Pancreas (tissue), 10 donors: ENCODE measurements at regions not wholly inside any gene's neighbourhood (a gene's known extent, or its start where the extent isn't known, plus 50 kb on each side); places are given as distances from the start of the nearest gene placed in this dataset.
"Not testable (repeated sequence)": the region's sequence is repeated elsewhere in the genome, so short reads cannot be mapped to it uniquely, and the experiment has no call there.

Experiments used
- ATAC-seq, 4 donors: fragments of 200-7000 bp; cut with Tn5 transposase; one replicate each; pipeline versions ENCODE4 v1.8.0 to v1.9.1; 2020; ENCODE audit warnings: mild to moderate bottlenecking in 4 of 4, moderate library complexity in 4 of 4
- DNase-seq, 6 donors: peaks; one replicate each; pipeline ENCODE4 v3.0.0-alpha.2; 2020
- FAIRE-seq: peaks from 2 replicates; lab custom pipeline; 2012; peaks lifted over from hg19 to GRCh38; lab: Jason Lieb, UNC
- H3K27ac ChIP-seq, 4 donors: fragments of 200-600 bp; sonication (generic); 1 replicate in 3 of 4; 2 replicates in 1 of 4; pipeline versions ENCODE4 v1.5.0 to v1.8.0; 2020
- H3K27me3 ChIP-seq, 4 donors: fragments of 200-600 bp; one replicate each; pipeline ENCODE4 v1.8.0; 2021
- H3K36me3 ChIP-seq, 3 donors: fragments of 200-600 bp; sonication (generic) in 1 of 3; one replicate each; pipeline versions ENCODE4 v1.5.0 to v1.8.0; 2020 to 2021
- H3K4me1 ChIP-seq, 3 donors: fragments of 200-600 bp; one replicate each; pipeline ENCODE4 v1.8.0; 2021
- H3K4me3 ChIP-seq, 4 donors: fragments of 200-600 bp; sonication (generic) in 2 of 4; one replicate each; pipeline versions ENCODE4 v1.5.0 to v1.8.0; 2020 to 2021
- H3K9me3 ChIP-seq, 4 donors: fragments of 200-600 bp; one replicate each; pipeline ENCODE4 v1.8.0; 2021
- WGBS, 2 donors: extraction: QIAGEN DNeasy Blood & Tissue Kit; methylation state at CpG; one replicate each; pipeline ENCODE4 v1.1.7; 2013; 5-methylcytosine and 5-hydroxymethylcytosine counted together
- intact Hi-C, 3 donors: fragments of 100-400 bp; cut with DNase I; formaldehyde crosslinking; loops; one replicate each; pipeline versions ENCODE4 v1.11.1 to v1.14.2; 2022
- TF ChIP-seq, protein P1 (sequence below), 4 donors: fragments of 200-600 bp; sonication (generic) in 3 of 4; IDR thresholded peaks; one replicate each; pipeline versions ENCODE4 v1.5.0 to v1.8.0; 2021; ENCODE audit warnings: antibody characterized with exemption in 4 of 4
- donor health status: healthy with polysubstance abuse.
- donor health status: DM: no; HTN: no; CAD: no; lungs with moderate emphysema.
- donor health status: DM: no; HTN: no; CAD: no.
- donor health status: control.
- donor health status: control.
- donor health status: Bipolar disorder and iron deficiency.
- donor health status: DM: yes; HTN: yes; CAD: no.
- donor health status: DM: no; HTN: no; CAD: no.
- donor health status: DM: no; HTN: no; CAD: no.
- donor health status: DM: yes; HTN: yes; CAD: no.

DNA sequence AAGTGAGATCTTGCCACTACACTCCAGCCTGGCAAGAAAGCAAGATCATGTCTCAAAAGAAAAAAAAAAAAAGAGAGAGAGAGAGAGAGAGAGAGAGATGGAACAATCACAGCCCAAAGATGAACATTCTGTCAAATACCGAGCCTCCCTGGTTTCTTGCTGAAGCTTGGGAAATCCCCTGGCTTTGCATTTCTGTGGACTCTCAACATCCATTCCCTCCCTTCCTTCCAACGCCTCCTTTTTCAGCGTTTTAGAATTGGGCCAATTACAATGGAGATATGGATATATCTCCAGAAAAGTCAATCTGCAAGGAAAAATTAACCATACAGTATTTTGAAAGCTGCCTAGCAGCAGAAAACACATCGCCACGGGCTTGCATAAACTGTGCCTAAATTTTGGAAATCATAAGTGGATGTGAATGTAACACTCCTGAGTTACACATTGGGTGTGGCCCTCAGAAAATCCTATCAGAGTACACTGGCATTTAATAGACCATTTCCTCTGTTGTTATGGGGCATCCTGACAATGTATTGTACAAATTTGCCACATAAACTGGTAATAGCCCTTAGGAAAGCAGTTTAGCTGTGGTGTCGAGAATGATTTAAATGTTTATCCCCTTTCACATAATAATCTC is 67.2 kb upstream of the PHLPP1 start:
- no peak for ATAC-seq

DNA sequence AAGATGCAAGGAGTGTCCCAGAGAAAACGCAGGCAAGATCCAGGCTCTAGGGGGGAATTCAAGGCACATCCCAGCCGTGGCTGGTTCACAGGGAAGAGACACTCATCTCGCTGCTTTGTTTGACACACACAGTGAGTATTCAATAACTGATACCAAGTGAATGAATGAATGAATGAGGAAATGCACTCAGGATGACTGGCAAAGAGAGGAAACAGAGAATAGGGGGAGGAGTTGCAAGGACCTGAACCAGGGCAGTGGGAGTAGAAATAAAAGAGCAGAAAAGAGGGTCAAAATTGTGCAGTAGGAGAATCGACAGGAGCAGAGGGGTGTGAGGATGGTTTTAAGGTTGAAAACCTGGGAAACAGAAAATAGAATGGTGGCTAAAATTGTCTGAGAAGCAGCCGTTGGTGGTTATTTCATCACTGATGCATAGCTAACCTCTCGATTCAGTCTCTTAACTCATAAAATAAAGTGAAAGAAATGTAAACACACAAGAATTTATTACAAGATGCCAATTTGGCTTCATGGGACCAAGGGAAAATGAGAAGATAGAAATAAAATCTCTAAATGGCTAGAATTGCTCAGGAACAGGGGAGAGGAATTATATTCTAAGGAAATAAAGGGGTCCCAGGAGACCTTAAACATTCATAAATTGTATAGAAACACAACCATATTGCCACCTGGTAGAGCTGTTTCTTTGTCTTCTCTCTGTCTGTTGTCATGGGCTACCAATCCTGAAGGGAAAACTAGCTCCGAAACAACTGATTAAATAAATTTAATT is 63.9 kb upstream of the PHLPP1 start:
- Histone ChIP-seq H3K27me3 (no peaks in the 10 kb centered on the region), H3K9me3 (no peaks in the 10 kb centered on the region), H3K36me3 (no peaks in the 10 kb centered on the region), H3K4me3 (no peak overlapping the region), H3K4me1 (no peaks in the 10 kb centered on the region), H3K27ac (no peak overlapping the region)
- ATAC-seq (no peak), FAIRE-seq (no peak), DNase-seq (no peak)
- intact Hi-C loops: no loop called here
- TF ChIP-seq, protein P1, sequence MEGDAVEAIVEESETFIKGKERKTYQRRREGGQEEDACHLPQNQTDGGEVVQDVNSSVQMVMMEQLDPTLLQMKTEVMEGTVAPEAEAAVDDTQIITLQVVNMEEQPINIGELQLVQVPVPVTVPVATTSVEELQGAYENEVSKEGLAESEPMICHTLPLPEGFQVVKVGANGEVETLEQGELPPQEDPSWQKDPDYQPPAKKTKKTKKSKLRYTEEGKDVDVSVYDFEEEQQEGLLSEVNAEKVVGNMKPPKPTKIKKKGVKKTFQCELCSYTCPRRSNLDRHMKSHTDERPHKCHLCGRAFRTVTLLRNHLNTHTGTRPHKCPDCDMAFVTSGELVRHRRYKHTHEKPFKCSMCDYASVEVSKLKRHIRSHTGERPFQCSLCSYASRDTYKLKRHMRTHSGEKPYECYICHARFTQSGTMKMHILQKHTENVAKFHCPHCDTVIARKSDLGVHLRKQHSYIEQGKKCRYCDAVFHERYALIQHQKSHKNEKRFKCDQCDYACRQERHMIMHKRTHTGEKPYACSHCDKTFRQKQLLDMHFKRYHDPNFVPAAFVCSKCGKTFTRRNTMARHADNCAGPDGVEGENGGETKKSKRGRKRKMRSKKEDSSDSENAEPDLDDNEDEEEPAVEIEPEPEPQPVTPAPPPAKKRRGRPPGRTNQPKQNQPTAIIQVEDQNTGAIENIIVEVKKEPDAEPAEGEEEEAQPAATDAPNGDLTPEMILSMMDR (IDR thresholded peaks at IDR 0.05): no peak
- 52 to 66% methylated on average over 7 of the region's 7 CpGs for WGBS, 2 donors

More for the DNA sequence above, 67.2 kb upstream of the PHLPP1 start:
- TF ChIP-seq, protein P1 (IDR thresholded peaks at IDR 0.05): no peak
- H3K27me3 ChIP-seq: no peaks in the 10 kb centered on the region
- no peak overlapping the region for H3K27ac ChIP-seq
- H3K36me3 ChIP-seq: no peaks in the 10 kb centered on the region
- 71 to 77% methylated on average over 6 of the region's 6 CpGs for WGBS, 2 donors
- DNase-seq (no peak), FAIRE-seq (no peak)
- H3K4me1 ChIP-seq: no peaks in the 10 kb centered on the region
- intact Hi-C loops: no loop called here
- H3K4me3 ChIP-seq: no peak overlapping the region
- H3K9me3 ChIP-seq: no peaks in the 10 kb centered on the region

GRCh38 chr18:62652057-62652629 is 63.2 kb upstream of the PHLPP1 start:
- H3K27ac ChIP-seq, intact Hi-C loops, H3K4me1 ChIP-seq, H3K36me3 ChIP-seq, H3K9me3 ChIP-seq, H3K27me3 ChIP-seq, ATAC-seq, DNase-seq, FAIRE-seq, H3K4me3 ChIP-seq: not testable (repeated sequence)
- WGBS, 2 donors: 74 to 80% methylated on average over 15 of the region's 15 CpGs

GRCh38 chr18:62655520-62656219 is 59.7 kb upstream of the PHLPP1 start:
- WGBS, 2 donors: 74 to 82% methylated on average over 15 of the region's 15 CpGs
- DNase-seq (no peak), FAIRE-seq (no peak), ATAC-seq (no peak)
- H3K27ac ChIP-seq: no peak overlapping the region
- H3K27me3 ChIP-seq: no peaks in the 10 kb centered on the region
- no peaks in the 10 kb centered on the region for H3K36me3 ChIP-seq
- intact Hi-C loops: no loop called here
- TF ChIP-seq, protein P1 (IDR thresholded peaks at IDR 0.05): no peak
- H3K4me3 ChIP-seq: no peak overlapping the region
- H3K4me1 ChIP-seq: no peaks in the 10 kb centered on the region
- no peaks in the 10 kb centered on the region for H3K9me3 ChIP-seq

- no peaks in the 10 kb centered on the region for H3K27me3 ChIP-seq
These were observed 57.3 kb upstream of the PHLPP1 start for GRCh38 chr18:62658028-62658427.

More at GRCh38 chr18:62658028-62658427, 57.3 kb upstream of the PHLPP1 start:
- FAIRE-seq: no peak
- WGBS, 2 donors: 87 to 91% methylated on average over 1 of the region's 1 CpG
- no peak for DNase-seq
- Histone ChIP-seq H3K4me3 (no peak overlapping the region), H3K4me1 (no peaks in the 10 kb centered on the region), H3K36me3 (no peaks in the 10 kb centered on the region), H3K9me3 (no peaks in the 10 kb centered on the region), H3K27ac (no peak overlapping the region)
- TF ChIP-seq, protein P1 (IDR thresholded peaks at IDR 0.05): no peak
- no peak for ATAC-seq
- intact Hi-C loops: no loop called here
